Lower leg skin (tissue), 3 donors: ENCODE measurements at regions not wholly inside any gene's neighbourhood (a gene's known extent, or its start where the extent isn't known, plus 50 kb on each side); places are given as distances from the start of the nearest gene placed in this dataset.

Experiments used
- POLR2A ChIP-seq, 2 donors: fragments of 450-650 bp; IDR thresholded peaks; one replicate each; pipeline ENCODE4 v1.6.1; 2016 to 2017; ENCODE audit warnings: antibody characterized with exemption in 2 of 2, mild to moderate bottlenecking in 1 of 2, moderate library complexity in 1 of 2
- TF ChIP-seq, protein P1 (sequence below), 3 donors: fragments of 450-650 bp; IDR thresholded peaks; one replicate each; pipeline ENCODE4 v1.5.1; 2016; ENCODE audit warnings: antibody characterized with exemption in 3 of 3, mild to moderate bottlenecking in 3 of 3, moderate library complexity in 2 of 3

DNA sequence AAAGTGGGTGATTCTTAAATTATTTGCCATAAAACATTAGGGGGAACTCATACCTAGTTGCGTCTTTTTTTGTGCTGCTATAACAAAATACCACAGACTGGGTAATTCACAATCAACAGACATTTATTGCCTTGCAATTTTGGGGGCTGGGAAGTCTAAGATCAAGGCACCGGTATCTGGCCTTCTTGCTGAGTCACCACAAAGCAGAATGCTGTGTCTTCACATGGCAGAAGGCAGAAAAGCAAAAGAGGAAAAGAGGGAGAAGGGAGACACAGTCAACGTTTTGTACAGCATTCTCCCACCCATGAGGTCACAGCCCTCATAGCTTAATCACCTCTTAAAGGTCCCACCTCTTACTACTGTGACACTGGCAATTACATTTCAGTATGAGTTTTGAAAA is 291.0 kb downstream of the CHRM3 start:
- TF ChIP-seq, protein P1, sequence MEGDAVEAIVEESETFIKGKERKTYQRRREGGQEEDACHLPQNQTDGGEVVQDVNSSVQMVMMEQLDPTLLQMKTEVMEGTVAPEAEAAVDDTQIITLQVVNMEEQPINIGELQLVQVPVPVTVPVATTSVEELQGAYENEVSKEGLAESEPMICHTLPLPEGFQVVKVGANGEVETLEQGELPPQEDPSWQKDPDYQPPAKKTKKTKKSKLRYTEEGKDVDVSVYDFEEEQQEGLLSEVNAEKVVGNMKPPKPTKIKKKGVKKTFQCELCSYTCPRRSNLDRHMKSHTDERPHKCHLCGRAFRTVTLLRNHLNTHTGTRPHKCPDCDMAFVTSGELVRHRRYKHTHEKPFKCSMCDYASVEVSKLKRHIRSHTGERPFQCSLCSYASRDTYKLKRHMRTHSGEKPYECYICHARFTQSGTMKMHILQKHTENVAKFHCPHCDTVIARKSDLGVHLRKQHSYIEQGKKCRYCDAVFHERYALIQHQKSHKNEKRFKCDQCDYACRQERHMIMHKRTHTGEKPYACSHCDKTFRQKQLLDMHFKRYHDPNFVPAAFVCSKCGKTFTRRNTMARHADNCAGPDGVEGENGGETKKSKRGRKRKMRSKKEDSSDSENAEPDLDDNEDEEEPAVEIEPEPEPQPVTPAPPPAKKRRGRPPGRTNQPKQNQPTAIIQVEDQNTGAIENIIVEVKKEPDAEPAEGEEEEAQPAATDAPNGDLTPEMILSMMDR (IDR thresholded peaks at IDR 0.05), result no peak
- no peak for TF ChIP-seq POLR2A (IDR thresholded peaks at IDR 0.05)
